ENCODE measurements at regions not wholly inside any gene's neighbourhood (a gene's known extent, or its start where the extent isn't known, plus 50 kb on each side); places are given as distances from the start of the nearest gene placed in this dataset.
A peak's percentile ranks its signal among the peaks of the same experiment; 100 is the strongest.
"Not testable (repeated sequence)": the region's sequence is repeated elsewhere in the genome, so short reads cannot be mapped to it uniquely, and the experiment has no call there.

DNA sequence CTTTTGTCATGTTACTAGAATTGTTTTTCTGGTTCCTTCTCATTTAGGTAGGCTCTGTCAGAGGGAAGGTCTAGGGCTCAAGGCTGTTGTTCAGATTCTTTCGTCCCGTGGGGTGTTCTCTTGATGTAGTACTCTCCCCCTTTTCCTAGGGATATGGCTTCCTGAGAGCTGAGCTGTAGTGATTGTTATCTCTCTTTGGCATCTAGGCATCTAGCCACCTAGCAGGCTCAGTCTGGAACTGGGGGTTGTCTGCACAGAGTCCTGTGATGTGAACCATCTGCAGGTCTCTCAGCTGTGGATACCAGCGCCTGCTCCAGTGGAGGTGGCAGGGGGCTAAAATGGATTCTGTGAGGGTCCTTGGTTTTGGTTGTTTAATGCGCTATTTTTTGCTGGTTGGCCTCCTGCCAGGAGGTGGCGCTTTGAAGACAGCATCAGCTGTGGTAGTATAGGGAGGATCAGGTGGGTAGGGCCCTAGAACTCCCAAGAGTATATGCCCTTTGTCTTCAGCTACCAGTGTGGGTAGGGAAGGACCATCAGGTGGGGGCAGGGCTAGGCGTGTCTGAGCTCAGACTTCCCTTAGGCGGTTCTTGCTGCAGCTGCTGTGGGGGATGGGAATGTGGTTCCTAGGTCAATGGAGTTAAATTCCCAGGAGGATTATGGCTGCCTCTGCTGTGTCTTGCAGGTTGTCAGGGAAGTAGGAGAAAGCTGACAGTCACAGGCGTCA lies 78.1 kb upstream of the RAB40AL start:
- H3K27me3 Mint-ChIP-seq; H3K27ac Mint-ChIP-seq; H3K4me3 Mint-ChIP-seq; H3K36me3 Mint-ChIP-seq; H3K9me3 Mint-ChIP-seq; H3K4me1 Mint-ChIP-seq; DNase-seq (ENCODE audit: low spot score in 2 of 2); ATAC-seq (ENCODE audit: low read depth): not testable (repeated sequence)

DNA sequence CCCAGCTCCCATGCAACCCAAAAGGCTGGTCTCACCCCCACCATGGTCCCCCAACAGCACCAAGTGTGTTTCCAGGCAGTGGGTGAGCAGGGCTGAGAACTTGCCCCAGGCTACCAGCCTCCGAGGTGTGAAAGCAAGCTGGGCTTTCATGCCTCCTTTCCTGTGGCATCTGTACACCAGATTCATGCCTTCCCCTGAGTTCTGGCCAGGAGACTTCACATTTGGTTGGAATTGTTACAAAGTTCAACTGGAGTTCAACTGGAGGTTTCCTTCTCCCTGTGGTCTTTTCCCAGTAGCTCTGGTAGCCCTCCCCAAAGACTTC lies 77.6 kb upstream of the RAB40AL start:
- DNase-seq (ENCODE audit: low spot score in 2 of 2) (no peak), ATAC-seq (ENCODE audit: low read depth) (no peak)
- no peaks in the 10 kb centered on the region for H3K4me1 Mint-ChIP-seq
- no peaks in the 10 kb centered on the region for H3K9me3 Mint-ChIP-seq
- H3K27me3 Mint-ChIP-seq = no peaks in the 10 kb centered on the region
- peaks cover 10% of the 10 kb centered on the region for H3K36me3 Mint-ChIP-seq
- no peak overlapping the region for H3K27ac Mint-ChIP-seq
- H3K4me3 Mint-ChIP-seq = no peak overlapping the region

DNA sequence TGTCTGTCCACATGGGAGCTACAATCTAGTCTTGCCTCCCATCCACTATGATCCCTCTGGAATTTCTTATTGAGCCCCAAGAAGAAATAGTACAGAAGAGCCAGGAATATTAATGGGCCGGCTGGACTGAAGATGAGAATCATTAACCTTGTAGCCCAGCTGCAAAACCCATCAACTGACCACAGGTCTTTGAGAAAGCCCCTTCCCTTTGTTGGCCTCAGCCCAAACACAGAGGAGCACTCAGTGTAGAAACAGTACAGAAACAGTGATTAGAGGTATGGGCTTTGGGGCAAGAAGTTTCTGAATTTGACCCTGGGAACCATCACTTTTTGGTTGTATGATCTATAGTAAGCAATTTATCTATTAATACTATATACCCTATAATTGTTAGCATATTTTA lies 76.8 kb upstream of the RAB40AL start:
- no peak for DNase-seq (ENCODE audit: low spot score in 2 of 2)
- Mint-ChIP-seq H3K9me3 (no peaks in the 10 kb centered on the region), H3K27me3 (no peaks in the 10 kb centered on the region), H3K4me1 (no peaks in the 10 kb centered on the region), H3K36me3 (peaks cover 13% of the 10 kb centered on the region), H3K27ac (no peak overlapping the region), H3K4me3 (no peak overlapping the region)
- ATAC-seq (ENCODE audit: low read depth) = no peak

DNA sequence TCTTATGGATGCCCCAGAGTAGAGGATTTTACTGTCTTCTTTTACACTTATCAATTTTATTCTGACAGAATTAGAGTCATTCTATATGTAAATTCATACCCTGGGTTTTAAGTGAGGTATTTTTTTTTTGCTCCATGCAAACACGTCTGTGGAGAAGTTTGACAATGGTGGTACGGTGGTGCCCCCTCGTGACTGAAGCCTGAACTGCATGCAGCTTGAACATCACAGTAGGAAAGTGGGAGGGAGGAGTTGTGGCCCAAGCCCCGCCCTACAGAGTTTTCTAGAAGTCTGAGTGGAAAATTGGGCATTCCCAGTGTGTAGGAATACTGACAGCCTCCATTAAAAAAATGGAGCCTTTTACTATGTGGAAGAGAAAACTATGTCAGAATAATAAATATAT lies 73.3 kb upstream of the RAB40AL start:
- ATAC-seq (ENCODE audit: low read depth) = peak; percentile 78
- Mint-ChIP-seq H3K27me3 (no peaks in the 10 kb centered on the region), H3K4me3 (no peak overlapping the region), H3K36me3 (peaks cover 4% of the 10 kb centered on the region), H3K27ac (no peak overlapping the region), H3K4me1 (no peaks in the 10 kb centered on the region), H3K9me3 (no peaks in the 10 kb centered on the region)
- peak; percentile 65 to 88 for DNase-seq (ENCODE audit: low spot score in 2 of 2)

DNA sequence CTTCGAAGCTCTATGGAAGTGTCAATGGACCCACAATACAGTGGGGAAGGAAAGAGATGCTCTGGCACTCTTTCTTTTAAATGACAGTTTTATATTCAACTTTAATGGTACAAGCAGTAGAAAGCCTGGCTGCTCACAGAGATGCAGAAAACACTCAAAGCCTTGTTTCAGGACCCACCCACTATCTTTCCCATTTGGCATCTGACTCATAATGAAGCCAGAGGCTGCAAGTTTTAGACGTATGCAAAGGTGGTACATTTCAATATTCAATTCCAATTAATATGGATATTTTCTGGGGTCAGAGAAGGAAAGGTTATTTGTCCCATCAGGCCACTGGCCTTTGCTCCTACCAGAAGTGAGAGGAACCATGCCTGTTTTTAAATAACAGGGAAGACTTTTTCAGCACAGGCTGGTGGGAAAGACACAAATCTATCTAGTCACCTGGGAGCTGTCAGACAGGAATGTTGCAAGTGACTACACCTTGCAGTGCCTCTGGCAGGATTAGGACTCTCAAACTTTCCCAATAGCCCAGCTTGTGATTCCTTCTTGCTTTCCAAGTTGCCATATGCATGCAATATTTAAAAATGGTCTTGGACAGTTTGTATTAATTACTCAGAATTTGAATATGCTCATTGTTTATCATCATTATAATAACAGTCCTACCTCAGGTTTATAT lies 70.0 kb upstream of the RAB40AL start:
- no peaks in the 10 kb centered on the region for H3K4me1 Mint-ChIP-seq
- H3K27ac Mint-ChIP-seq = no peak overlapping the region
- no peak overlapping the region for H3K4me3 Mint-ChIP-seq
- H3K9me3 Mint-ChIP-seq = no peaks in the 10 kb centered on the region
- ATAC-seq (ENCODE audit: low read depth) = no peak
- DNase-seq (ENCODE audit: low spot score in 2 of 2) = no peak
- H3K27me3 Mint-ChIP-seq = no peaks in the 10 kb centered on the region
- H3K36me3 Mint-ChIP-seq = peaks cover 6% of the 10 kb centered on the region

DNA sequence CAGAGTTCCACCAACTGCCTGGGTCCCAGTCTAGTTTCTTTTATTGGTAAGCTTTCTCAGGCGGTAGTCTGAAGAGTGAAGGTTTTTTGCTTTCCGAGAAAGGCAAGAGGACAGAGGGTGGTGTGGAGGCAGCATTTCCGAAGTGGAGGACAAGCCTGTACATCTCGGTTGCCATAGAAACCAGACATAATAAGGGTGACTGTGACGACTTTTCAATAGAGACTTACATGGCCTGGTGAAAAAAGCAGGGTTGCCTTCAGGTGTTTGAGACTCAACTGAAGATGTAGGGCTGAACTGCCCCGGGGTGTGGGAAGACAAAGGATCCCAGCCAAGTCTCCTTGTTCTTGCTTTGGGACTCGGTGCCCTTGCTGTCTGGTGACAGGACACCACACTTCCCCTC lies 53.6 kb upstream of the RAB40AL start:
- Mint-ChIP-seq H3K27me3 (no peaks in the 10 kb centered on the region), H3K27ac (no peak overlapping the region), H3K9me3 (no peaks in the 10 kb centered on the region), H3K36me3 (peaks cover 8% of the 10 kb centered on the region), H3K4me1 (no peaks in the 10 kb centered on the region), H3K4me3 (no peak overlapping the region)
- DNase-seq (ENCODE audit: low spot score in 2 of 2) (no peak), ATAC-seq (ENCODE audit: low read depth) (no peak)
